ENCODE measurements at regions not wholly inside any gene's neighbourhood (a gene's known extent, or its start where the extent isn't known, plus 50 kb on each side); places are given as distances from the start of the nearest gene placed in this dataset.

- Histone ChIP-seq H3K27me3 (ENCODE audit: control insufficient read depth in 1 of 2, insufficient read depth in 2 of 2, low read length in 2 of 2) (no peaks in the 10 kb centered on the region), H3K4me1 (ENCODE audit: control insufficient read depth, insufficient read depth, low read length) (no peaks in the 10 kb centered on the region), H3K4me3 (ENCODE audit: low read length in 2 of 2) (no peak overlapping the region), H3K9me3 (ENCODE audit: control insufficient read depth in 2 of 2, low read length in 2 of 2) (no peaks in the 10 kb centered on the region), H3K36me3 (ENCODE audit: control insufficient read depth in 2 of 2, insufficient read depth in 2 of 2, low read length in 2 of 2) (no peaks in the 10 kb centered on the region), H3K27ac (ENCODE audit: low read length) (no peak overlapping the region), H3K9ac (ENCODE audit: low read length in 2 of 2) (no peak overlapping the region)
Measured at GRCh38 chr12:24475337-24475736, 473.6 kb downstream of the BCAT1 start.

- Histone ChIP-seq H3K27me3 (ENCODE audit: control insufficient read depth in 1 of 2, insufficient read depth in 2 of 2, low read length in 2 of 2) (no peaks in the 10 kb centered on the region), H3K4me1 (ENCODE audit: control insufficient read depth, insufficient read depth, low read length) (no peaks in the 10 kb centered on the region), H3K27ac (ENCODE audit: low read length) (no peak overlapping the region), H3K36me3 (ENCODE audit: control insufficient read depth in 2 of 2, insufficient read depth in 2 of 2, low read length in 2 of 2) (no peaks in the 10 kb centered on the region), H3K4me3 (ENCODE audit: low read length in 2 of 2) (no peak overlapping the region), H3K9me3 (ENCODE audit: control insufficient read depth in 2 of 2, low read length in 2 of 2) (no peaks in the 10 kb centered on the region), H3K9ac (ENCODE audit: low read length in 2 of 2) (no peak overlapping the region)
Measured at GRCh38 chr12:24473097-24473496, 475.8 kb downstream of the BCAT1 start.

GRCh38 chr12:24470050-24470449 lies 478.9 kb downstream of the BCAT1 start:
- H3K9me3 ChIP-seq (ENCODE audit: control insufficient read depth in 2 of 2, low read length in 2 of 2), result no peaks in the 10 kb centered on the region
- H3K27ac ChIP-seq (ENCODE audit: low read length), result no peak overlapping the region
- H3K27me3 ChIP-seq (ENCODE audit: control insufficient read depth in 1 of 2, insufficient read depth in 2 of 2, low read length in 2 of 2), result no peaks in the 10 kb centered on the region
- H3K9ac ChIP-seq (ENCODE audit: low read length in 2 of 2), result no peak overlapping the region
- no peak overlapping the region for H3K4me3 ChIP-seq (ENCODE audit: low read length in 2 of 2)
- H3K4me1 ChIP-seq (ENCODE audit: control insufficient read depth, insufficient read depth, low read length), result no peaks in the 10 kb centered on the region
- H3K36me3 ChIP-seq (ENCODE audit: control insufficient read depth in 2 of 2, insufficient read depth in 2 of 2, low read length in 2 of 2), result no peaks in the 10 kb centered on the region

GRCh38 chr12:24469089-24469488 lies 479.8 kb downstream of the BCAT1 start:
- Histone ChIP-seq H3K27ac (ENCODE audit: low read length) (no peak overlapping the region), H3K9me3 (ENCODE audit: control insufficient read depth in 2 of 2, low read length in 2 of 2) (no peaks in the 10 kb centered on the region), H3K36me3 (ENCODE audit: control insufficient read depth in 2 of 2, insufficient read depth in 2 of 2, low read length in 2 of 2) (no peaks in the 10 kb centered on the region), H3K4me3 (ENCODE audit: low read length in 2 of 2) (no peak overlapping the region), H3K9ac (ENCODE audit: low read length in 2 of 2) (no peak overlapping the region), H3K27me3 (ENCODE audit: control insufficient read depth in 1 of 2, insufficient read depth in 2 of 2, low read length in 2 of 2) (no peaks in the 10 kb centered on the region), H3K4me1 (ENCODE audit: control insufficient read depth, insufficient read depth, low read length) (no peaks in the 10 kb centered on the region)

GRCh38 chr12:24467226-24467625 lies 481.7 kb downstream of the BCAT1 start:
- H3K9me3 ChIP-seq (ENCODE audit: control insufficient read depth in 2 of 2, low read length in 2 of 2), result no peaks in the 10 kb centered on the region
- no peak overlapping the region for H3K27ac ChIP-seq (ENCODE audit: low read length)
- H3K27me3 ChIP-seq (ENCODE audit: control insufficient read depth in 1 of 2, insufficient read depth in 2 of 2, low read length in 2 of 2), result no peaks in the 10 kb centered on the region
- H3K4me1 ChIP-seq (ENCODE audit: control insufficient read depth, insufficient read depth, low read length), result no peaks in the 10 kb centered on the region
- H3K9ac ChIP-seq (ENCODE audit: low read length in 2 of 2), result no peak overlapping the region
- H3K36me3 ChIP-seq (ENCODE audit: control insufficient read depth in 2 of 2, insufficient read depth in 2 of 2, low read length in 2 of 2), result no peaks in the 10 kb centered on the region
- no peak overlapping the region for H3K4me3 ChIP-seq (ENCODE audit: low read length in 2 of 2)

GRCh38 chr12:24463375-24463774 lies 485.5 kb downstream of the BCAT1 start:
- Histone ChIP-seq H3K4me1 (ENCODE audit: control insufficient read depth, insufficient read depth, low read length) (no peaks in the 10 kb centered on the region), H3K27me3 (ENCODE audit: control insufficient read depth in 1 of 2, insufficient read depth in 2 of 2, low read length in 2 of 2) (no peaks in the 10 kb centered on the region), H3K4me3 (ENCODE audit: low read length in 2 of 2) (no peak overlapping the region), H3K36me3 (ENCODE audit: control insufficient read depth in 2 of 2, insufficient read depth in 2 of 2, low read length in 2 of 2) (no peaks in the 10 kb centered on the region), H3K9ac (ENCODE audit: low read length in 2 of 2) (no peak overlapping the region), H3K9me3 (ENCODE audit: control insufficient read depth in 2 of 2, low read length in 2 of 2) (no peaks in the 10 kb centered on the region), H3K27ac (ENCODE audit: low read length) (no peak overlapping the region)

- Histone ChIP-seq H3K4me1 (ENCODE audit: control insufficient read depth, insufficient read depth, low read length) (no peaks in the 10 kb centered on the region), H3K36me3 (ENCODE audit: control insufficient read depth in 2 of 2, insufficient read depth in 2 of 2, low read length in 2 of 2) (no peaks in the 10 kb centered on the region), H3K27me3 (ENCODE audit: control insufficient read depth in 1 of 2, insufficient read depth in 2 of 2, low read length in 2 of 2) (no peaks in the 10 kb centered on the region), H3K9ac (ENCODE audit: low read length in 2 of 2) (no peak overlapping the region), H3K4me3 (ENCODE audit: low read length in 2 of 2) (no peak overlapping the region), H3K27ac (ENCODE audit: low read length) (no peak overlapping the region), H3K9me3 (ENCODE audit: control insufficient read depth in 2 of 2, low read length in 2 of 2) (no peaks in the 10 kb centered on the region)
Measured at GRCh38 chr12:24462946-24463345, 486.0 kb downstream of the BCAT1 start.

GRCh38 chr12:24460506-24460905 lies 488.4 kb downstream of the BCAT1 start:
- H3K9ac ChIP-seq (ENCODE audit: low read length in 2 of 2), result no peak overlapping the region
- H3K36me3 ChIP-seq (ENCODE audit: control insufficient read depth in 2 of 2, insufficient read depth in 2 of 2, low read length in 2 of 2), result no peaks in the 10 kb centered on the region
- no peaks in the 10 kb centered on the region for H3K4me1 ChIP-seq (ENCODE audit: control insufficient read depth, insufficient read depth, low read length)
- H3K4me3 ChIP-seq (ENCODE audit: low read length in 2 of 2), result no peak overlapping the region
- H3K9me3 ChIP-seq (ENCODE audit: control insufficient read depth in 2 of 2, low read length in 2 of 2), result no peaks in the 10 kb centered on the region
- no peaks in the 10 kb centered on the region for H3K27me3 ChIP-seq (ENCODE audit: control insufficient read depth in 1 of 2, insufficient read depth in 2 of 2, low read length in 2 of 2)
- H3K27ac ChIP-seq (ENCODE audit: low read length), result no peak overlapping the region

- H3K9ac ChIP-seq (ENCODE audit: low read length in 2 of 2), result no peak overlapping the region
- H3K9me3 ChIP-seq (ENCODE audit: control insufficient read depth in 2 of 2, low read length in 2 of 2), result no peaks in the 10 kb centered on the region
- no peak overlapping the region for H3K4me3 ChIP-seq (ENCODE audit: low read length in 2 of 2)
- no peaks in the 10 kb centered on the region for H3K4me1 ChIP-seq (ENCODE audit: control insufficient read depth, insufficient read depth, low read length)
- no peaks in the 10 kb centered on the region for H3K36me3 ChIP-seq (ENCODE audit: control insufficient read depth in 2 of 2, insufficient read depth in 2 of 2, low read length in 2 of 2)
- H3K27ac ChIP-seq (ENCODE audit: low read length), result no peak overlapping the region
- no peaks in the 10 kb centered on the region for H3K27me3 ChIP-seq (ENCODE audit: control insufficient read depth in 1 of 2, insufficient read depth in 2 of 2, low read length in 2 of 2)
Measured at GRCh38 chr12:24460099-24460498, 488.8 kb downstream of the BCAT1 start.

- H3K27me3 ChIP-seq (ENCODE audit: control insufficient read depth in 1 of 2, insufficient read depth in 2 of 2, low read length in 2 of 2), result no peaks in the 10 kb centered on the region
- H3K9me3 ChIP-seq (ENCODE audit: control insufficient read depth in 2 of 2, low read length in 2 of 2), result no peaks in the 10 kb centered on the region
- H3K27ac ChIP-seq (ENCODE audit: low read length), result no peak overlapping the region
- no peak overlapping the region for H3K9ac ChIP-seq (ENCODE audit: low read length in 2 of 2)
- no peaks in the 10 kb centered on the region for H3K4me1 ChIP-seq (ENCODE audit: control insufficient read depth, insufficient read depth, low read length)
- H3K36me3 ChIP-seq (ENCODE audit: control insufficient read depth in 2 of 2, insufficient read depth in 2 of 2, low read length in 2 of 2), result no peaks in the 10 kb centered on the region
- no peak overlapping the region for H3K4me3 ChIP-seq (ENCODE audit: low read length in 2 of 2)
Measured at GRCh38 chr12:24455811-24456210, 493.1 kb downstream of the BCAT1 start.

- Histone ChIP-seq H3K4me3 (ENCODE audit: low read length in 2 of 2) (no peak overlapping the region), H3K4me1 (ENCODE audit: control insufficient read depth, insufficient read depth, low read length) (no peaks in the 10 kb centered on the region), H3K27ac (ENCODE audit: low read length) (no peak overlapping the region), H3K36me3 (ENCODE audit: control insufficient read depth in 2 of 2, insufficient read depth in 2 of 2, low read length in 2 of 2) (no peaks in the 10 kb centered on the region), H3K27me3 (ENCODE audit: control insufficient read depth in 1 of 2, insufficient read depth in 2 of 2, low read length in 2 of 2) (no peaks in the 10 kb centered on the region), H3K9me3 (ENCODE audit: control insufficient read depth in 2 of 2, low read length in 2 of 2) (no peaks in the 10 kb centered on the region), H3K9ac (ENCODE audit: low read length in 2 of 2) (no peak overlapping the region)
Measured at GRCh38 chr12:24447678-24448077, 498.2 kb upstream of the SOX5 start.

- Histone ChIP-seq H3K27ac (ENCODE audit: low read length) (no peak overlapping the region), H3K27me3 (ENCODE audit: control insufficient read depth in 1 of 2, insufficient read depth in 2 of 2, low read length in 2 of 2) (no peaks in the 10 kb centered on the region), H3K4me1 (ENCODE audit: control insufficient read depth, insufficient read depth, low read length) (no peaks in the 10 kb centered on the region), H3K36me3 (ENCODE audit: control insufficient read depth in 2 of 2, insufficient read depth in 2 of 2, low read length in 2 of 2) (no peaks in the 10 kb centered on the region), H3K4me3 (ENCODE audit: low read length in 2 of 2) (no peak overlapping the region), H3K9me3 (ENCODE audit: control insufficient read depth in 2 of 2, low read length in 2 of 2) (no peaks in the 10 kb centered on the region), H3K9ac (ENCODE audit: low read length in 2 of 2) (no peak overlapping the region)
Measured at GRCh38 chr12:24446287-24446686, 496.8 kb upstream of the SOX5 start.
